HL-60 (cell line): ENCODE measurements at regions not wholly inside any gene's neighbourhood (a gene's known extent, or its start where the extent isn't known, plus 50 kb on each side); places are given as distances from the start of the nearest gene placed in this dataset.
"Not testable (repeated sequence)": the region's sequence is repeated elsewhere in the genome, so short reads cannot be mapped to it uniquely, and the experiment has no call there.

Source experiments
- DNase-seq, 2 experiments: peaks; one replicate each; pipeline ENCODE4 v3.0.0-alpha.2; 2010 to 2020; ENCODE audit warnings: low read depth in 1 of 2, low spot score in 1 of 2
- H3K27ac ChIP-seq: fragments of 250-450 bp; sonication (Bioruptor Pico); replicated peaks from 2 replicates; pipeline ENCODE4 v1.5.1; 2020; ENCODE audit warnings: mild to moderate bottlenecking, moderate library complexity
- H3K27me3 ChIP-seq: fragments of 250-450 bp; sonication (Bioruptor Pico); 2 replicates; pipeline ENCODE4 v1.5.1; 2021; ENCODE audit warnings: mild to moderate bottlenecking, moderate library complexity; ENCODE audit not compliant: insufficient read depth, poor library complexity, severe bottlenecking
- H3K4me3 ChIP-seq: replicated peaks from 2 replicates; pipeline ENCODE4 v1.5.1; 2011; ENCODE audit warnings: mild to moderate bottlenecking, control low read depth, low read length; ENCODE audit not compliant: insufficient read depth
- GABPA ChIP-seq: IDR thresholded peaks from 2 replicates; pipeline ENCODE4 v1.6.1; 2012; ENCODE audit warnings: low read depth
- POLR2AphosphoS5 ChIP-seq: IDR thresholded peaks from 2 replicates; pipeline ENCODE4 v1.6.1; 2012; ENCODE audit warnings: low read depth
- SPI1 ChIP-seq: IDR thresholded peaks from 2 replicates; pipeline ENCODE4 v1.6.1; 2012; ENCODE audit warnings: low read depth, mild to moderate bottlenecking, borderline replicate concordance
- TF ChIP-seq, protein P1 (sequence below): IDR thresholded peaks from 2 replicates; pipeline ENCODE4 v1.6.1; 2012; ENCODE audit warnings: low read depth; ENCODE audit not compliant: insufficient replicate concordance
- TF ChIP-seq, protein P2 (sequence below): IDR thresholded peaks from one replicate; pipeline ENCODE4 v1.5.1; 2011; ENCODE audit warnings: low read length, control low read depth, inconsistent platforms; ENCODE audit not compliant: insufficient read depth

- TF ChIP-seq SPI1: no peak
- no peak for TF ChIP-seq GABPA
- TF ChIP-seq, protein P1, sequence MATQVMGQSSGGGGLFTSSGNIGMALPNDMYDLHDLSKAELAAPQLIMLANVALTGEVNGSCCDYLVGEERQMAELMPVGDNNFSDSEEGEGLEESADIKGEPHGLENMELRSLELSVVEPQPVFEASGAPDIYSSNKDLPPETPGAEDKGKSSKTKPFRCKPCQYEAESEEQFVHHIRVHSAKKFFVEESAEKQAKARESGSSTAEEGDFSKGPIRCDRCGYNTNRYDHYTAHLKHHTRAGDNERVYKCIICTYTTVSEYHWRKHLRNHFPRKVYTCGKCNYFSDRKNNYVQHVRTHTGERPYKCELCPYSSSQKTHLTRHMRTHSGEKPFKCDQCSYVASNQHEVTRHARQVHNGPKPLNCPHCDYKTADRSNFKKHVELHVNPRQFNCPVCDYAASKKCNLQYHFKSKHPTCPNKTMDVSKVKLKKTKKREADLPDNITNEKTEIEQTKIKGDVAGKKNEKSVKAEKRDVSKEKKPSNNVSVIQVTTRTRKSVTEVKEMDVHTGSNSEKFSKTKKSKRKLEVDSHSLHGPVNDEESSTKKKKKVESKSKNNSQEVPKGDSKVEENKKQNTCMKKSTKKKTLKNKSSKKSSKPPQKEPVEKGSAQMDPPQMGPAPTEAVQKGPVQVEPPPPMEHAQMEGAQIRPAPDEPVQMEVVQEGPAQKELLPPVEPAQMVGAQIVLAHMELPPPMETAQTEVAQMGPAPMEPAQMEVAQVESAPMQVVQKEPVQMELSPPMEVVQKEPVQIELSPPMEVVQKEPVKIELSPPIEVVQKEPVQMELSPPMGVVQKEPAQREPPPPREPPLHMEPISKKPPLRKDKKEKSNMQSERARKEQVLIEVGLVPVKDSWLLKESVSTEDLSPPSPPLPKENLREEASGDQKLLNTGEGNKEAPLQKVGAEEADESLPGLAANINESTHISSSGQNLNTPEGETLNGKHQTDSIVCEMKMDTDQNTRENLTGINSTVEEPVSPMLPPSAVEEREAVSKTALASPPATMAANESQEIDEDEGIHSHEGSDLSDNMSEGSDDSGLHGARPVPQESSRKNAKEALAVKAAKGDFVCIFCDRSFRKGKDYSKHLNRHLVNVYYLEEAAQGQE: no peak
- no peak for TF ChIP-seq POLR2AphosphoS5
- TF ChIP-seq, protein P2, sequence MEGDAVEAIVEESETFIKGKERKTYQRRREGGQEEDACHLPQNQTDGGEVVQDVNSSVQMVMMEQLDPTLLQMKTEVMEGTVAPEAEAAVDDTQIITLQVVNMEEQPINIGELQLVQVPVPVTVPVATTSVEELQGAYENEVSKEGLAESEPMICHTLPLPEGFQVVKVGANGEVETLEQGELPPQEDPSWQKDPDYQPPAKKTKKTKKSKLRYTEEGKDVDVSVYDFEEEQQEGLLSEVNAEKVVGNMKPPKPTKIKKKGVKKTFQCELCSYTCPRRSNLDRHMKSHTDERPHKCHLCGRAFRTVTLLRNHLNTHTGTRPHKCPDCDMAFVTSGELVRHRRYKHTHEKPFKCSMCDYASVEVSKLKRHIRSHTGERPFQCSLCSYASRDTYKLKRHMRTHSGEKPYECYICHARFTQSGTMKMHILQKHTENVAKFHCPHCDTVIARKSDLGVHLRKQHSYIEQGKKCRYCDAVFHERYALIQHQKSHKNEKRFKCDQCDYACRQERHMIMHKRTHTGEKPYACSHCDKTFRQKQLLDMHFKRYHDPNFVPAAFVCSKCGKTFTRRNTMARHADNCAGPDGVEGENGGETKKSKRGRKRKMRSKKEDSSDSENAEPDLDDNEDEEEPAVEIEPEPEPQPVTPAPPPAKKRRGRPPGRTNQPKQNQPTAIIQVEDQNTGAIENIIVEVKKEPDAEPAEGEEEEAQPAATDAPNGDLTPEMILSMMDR: no peak
- Histone ChIP-seq H3K27ac (no peak overlapping the region), H3K4me3 (no peak overlapping the region), H3K27me3 (no peaks in the 10 kb centered on the region)
- DNase-seq: no peak
These were observed 61.8 kb upstream of the ARL4C start for GRCh38 chr2:234558642-234559041.

- H3K27ac ChIP-seq: no peak overlapping the region
- no peaks in the 10 kb centered on the region for H3K27me3 ChIP-seq
- H3K4me3 ChIP-seq: no peak overlapping the region
- DNase-seq: no peak
- TF ChIP-seq, protein P2: no peak
- TF ChIP-seq GABPA: no peak
- TF ChIP-seq, protein P1: no peak
- TF ChIP-seq SPI1: no peak
- no peak for TF ChIP-seq POLR2AphosphoS5
These were observed 60.1 kb upstream of the ARL4C start for GRCh38 chr2:234556848-234557573.

GRCh38 chr2:234555616-234556249, 58.9 kb upstream of the ARL4C start:
- DNase-seq: no peak
- Histone ChIP-seq H3K4me3 (no peak overlapping the region), H3K27me3 (no peaks in the 10 kb centered on the region), H3K27ac (no peak overlapping the region)
- no peak for TF ChIP-seq SPI1
- no peak for TF ChIP-seq POLR2AphosphoS5
- no peak for TF ChIP-seq GABPA
- TF ChIP-seq, protein P2: no peak

GRCh38 chr2:234555161-234555560, 58.3 kb upstream of the ARL4C start:
- no peak overlapping the region for H3K4me3 ChIP-seq
- no peak for DNase-seq
- no peak overlapping the region for H3K27ac ChIP-seq
- no peak for TF ChIP-seq GABPA
- TF ChIP-seq, protein P1: no peak
- TF ChIP-seq, protein P2: no peak
- no peak for TF ChIP-seq POLR2AphosphoS5
- no peak for TF ChIP-seq SPI1
- no peaks in the 10 kb centered on the region for H3K27me3 ChIP-seq

DNA sequence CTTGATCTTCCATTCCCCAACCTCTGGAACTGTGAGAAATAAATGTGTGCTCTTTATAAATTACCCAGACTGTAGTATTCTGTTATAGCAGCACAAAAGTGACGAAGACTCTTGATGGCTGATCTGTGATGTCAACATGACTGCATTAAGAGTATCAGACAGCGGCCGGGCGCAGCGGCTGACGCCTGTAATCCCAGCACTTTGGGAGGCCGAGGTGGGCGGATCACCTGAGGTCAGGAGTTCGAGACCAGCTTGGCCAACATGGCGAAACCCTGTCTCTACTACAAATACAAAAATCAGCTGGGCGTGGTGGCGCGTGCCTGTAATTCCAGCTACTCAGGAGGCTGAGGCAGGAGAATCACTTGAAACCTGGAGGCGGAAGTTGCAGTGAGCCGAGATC, 56.3 kb upstream of the ARL4C start:
- not testable (repeated sequence) for H3K27ac ChIP-seq, H3K27me3 ChIP-seq, DNase-seq, H3K4me3 ChIP-seq
